IPS-18a (cell line): ENCODE measurements at regions not wholly inside any gene's neighbourhood (a gene's known extent, or its start where the extent isn't known, plus 50 kb on each side); places are given as distances from the start of the nearest gene placed in this dataset.
"Not testable (repeated sequence)": the region's sequence is repeated elsewhere in the genome, so short reads cannot be mapped to it uniquely, and the experiment has no call there.

Source experiments
- H3K27ac ChIP-seq: one replicate; pipeline ENCODE4 v1.5.1; 2013; ENCODE audit warnings: low read length
- H3K27me3 ChIP-seq: one replicate; pipeline ENCODE4 v1.6.1; 2013; ENCODE audit warnings: mild to moderate bottlenecking, low read length; ENCODE audit not compliant: control insufficient read depth, insufficient read depth
- H3K36me3 ChIP-seq: one replicate; pipeline ENCODE4 v1.6.1; 2013; ENCODE audit warnings: low read depth, low read length; ENCODE audit not compliant: control insufficient read depth
- H3K4me1 ChIP-seq: one replicate; pipeline ENCODE4 v1.6.1; 2013; ENCODE audit warnings: low read depth, low read length; ENCODE audit not compliant: control insufficient read depth
- H3K4me3 ChIP-seq: one replicate; pipeline ENCODE4 v1.5.1; 2013; ENCODE audit warnings: low read length
- H3K9ac ChIP-seq: one replicate; pipeline ENCODE4 v1.6.1; 2013; ENCODE audit warnings: mild to moderate bottlenecking, low read length, moderate library complexity
- H3K9me3 ChIP-seq: one replicate; pipeline ENCODE4 v1.6.1; 2013; ENCODE audit warnings: low read depth, low read length; ENCODE audit not compliant: control insufficient read depth

GRCh38 chr3:163547014-163547685 lies 1531.1 kb downstream of the SI start:
- Histone ChIP-seq H3K9me3 (no peaks in the 10 kb centered on the region), H3K4me3 (no peak overlapping the region), H3K4me1 (no peaks in the 10 kb centered on the region)

GRCh38 chr3:163543662-163544061 lies 1534.6 kb downstream of the SI start:
- H3K27me3 ChIP-seq = no peaks in the 10 kb centered on the region
- H3K27ac ChIP-seq = no peak overlapping the region

More at GRCh38 chr3:163547014-163547685, 1531.1 kb downstream of the SI start:
- Histone ChIP-seq H3K36me3 (no peaks in the 10 kb centered on the region), H3K27me3 (no peaks in the 10 kb centered on the region), H3K9ac (no peak overlapping the region), H3K27ac (no peak overlapping the region)

GRCh38 chr3:163541629-163542028 lies 1536.7 kb downstream of the SI start:
- H3K4me1 ChIP-seq = no peaks in the 10 kb centered on the region
- H3K36me3 ChIP-seq = no peaks in the 10 kb centered on the region
- H3K9me3 ChIP-seq = no peaks in the 10 kb centered on the region
- no peak overlapping the region for H3K27ac ChIP-seq
- H3K9ac ChIP-seq = no peak overlapping the region
- no peaks in the 10 kb centered on the region for H3K27me3 ChIP-seq
- H3K4me3 ChIP-seq = no peak overlapping the region

More at GRCh38 chr3:163543662-163544061, 1534.6 kb downstream of the SI start:
- Histone ChIP-seq H3K4me1 (no peaks in the 10 kb centered on the region), H3K9me3 (no peaks in the 10 kb centered on the region), H3K9ac (no peak overlapping the region), H3K4me3 (no peak overlapping the region), H3K36me3 (no peaks in the 10 kb centered on the region)

- Histone ChIP-seq H3K27ac (no peak overlapping the region), H3K27me3 (no peaks in the 10 kb centered on the region), H3K4me1 (no peaks in the 10 kb centered on the region), H3K4me3 (no peak overlapping the region), H3K9me3 (no peaks in the 10 kb centered on the region), H3K9ac (no peak overlapping the region), H3K36me3 (no peaks in the 10 kb centered on the region)
Measured at GRCh38 chr3:163538387-163538786, 1539.9 kb downstream of the SI start.

GRCh38 chr3:163533381-163533780 lies 1544.9 kb downstream of the SI start:
- Histone ChIP-seq H3K9me3 (no peaks in the 10 kb centered on the region), H3K27ac (no peak overlapping the region), H3K27me3 (no peaks in the 10 kb centered on the region), H3K4me3 (no peak overlapping the region), H3K9ac (no peak overlapping the region), H3K4me1 (no peaks in the 10 kb centered on the region), H3K36me3 (no peaks in the 10 kb centered on the region)

- H3K36me3 ChIP-seq = no peaks in the 10 kb centered on the region
- no peak overlapping the region for H3K27ac ChIP-seq
- H3K4me3 ChIP-seq = no peak overlapping the region
- no peaks in the 10 kb centered on the region for H3K27me3 ChIP-seq
- H3K9me3 ChIP-seq = no peaks in the 10 kb centered on the region
- no peaks in the 10 kb centered on the region for H3K4me1 ChIP-seq
- H3K9ac ChIP-seq = no peak overlapping the region
Measured at GRCh38 chr3:163523375-163523774, 1554.9 kb downstream of the SI start.

- Histone ChIP-seq H3K9me3 (no peaks in the 10 kb centered on the region), H3K4me1 (no peaks in the 10 kb centered on the region), H3K27ac (no peak overlapping the region)
Measured at GRCh38 chr3:163521261-163521660, 1557.0 kb downstream of the SI start.

GRCh38 chr3:163518065-163518464 lies 1560.2 kb downstream of the SI start:
- no peaks in the 10 kb centered on the region for H3K36me3 ChIP-seq
- H3K27me3 ChIP-seq = no peaks in the 10 kb centered on the region
- no peak overlapping the region for H3K9ac ChIP-seq
- H3K4me1 ChIP-seq = no peaks in the 10 kb centered on the region
- no peaks in the 10 kb centered on the region for H3K9me3 ChIP-seq
- H3K4me3 ChIP-seq = no peak overlapping the region
- no peak overlapping the region for H3K27ac ChIP-seq

More at GRCh38 chr3:163521261-163521660, 1557.0 kb downstream of the SI start:
- H3K27me3 ChIP-seq = no peaks in the 10 kb centered on the region
- no peaks in the 10 kb centered on the region for H3K36me3 ChIP-seq
- H3K9ac ChIP-seq = no peak overlapping the region
- no peak overlapping the region for H3K4me3 ChIP-seq

- no peak overlapping the region for H3K27ac ChIP-seq
- H3K4me3 ChIP-seq = no peak overlapping the region
- H3K9me3 ChIP-seq = no peaks in the 10 kb centered on the region
- H3K36me3 ChIP-seq = no peaks in the 10 kb centered on the region
- H3K4me1 ChIP-seq = no peaks in the 10 kb centered on the region
- no peaks in the 10 kb centered on the region for H3K27me3 ChIP-seq
- H3K9ac ChIP-seq = no peak overlapping the region
Measured at GRCh38 chr3:163513149-163513657, 1565.1 kb downstream of the SI start.

GRCh38 chr3:163508206-163508605 lies 1570.1 kb downstream of the SI start:
- Histone ChIP-seq H3K9ac (no peak overlapping the region), H3K36me3 (no peaks in the 10 kb centered on the region), H3K9me3 (no peaks in the 10 kb centered on the region), H3K4me3 (no peak overlapping the region), H3K27ac (no peak overlapping the region), H3K27me3 (no peaks in the 10 kb centered on the region), H3K4me1 (no peaks in the 10 kb centered on the region)

GRCh38 chr3:163504974-163505373 lies 1573.3 kb downstream of the SI start:
- no peaks in the 10 kb centered on the region for H3K36me3 ChIP-seq
- no peaks in the 10 kb centered on the region for H3K27me3 ChIP-seq
- no peak overlapping the region for H3K4me3 ChIP-seq
- H3K9ac ChIP-seq = no peak overlapping the region
- H3K27ac ChIP-seq = no peak overlapping the region
- H3K9me3 ChIP-seq = no peaks in the 10 kb centered on the region
- H3K4me1 ChIP-seq = no peaks in the 10 kb centered on the region

- H3K9ac ChIP-seq, H3K4me1 ChIP-seq, H3K9me3 ChIP-seq, H3K36me3 ChIP-seq, H3K27me3 ChIP-seq, H3K27ac ChIP-seq, H3K4me3 ChIP-seq: not testable (repeated sequence)
Measured at GRCh38 chr3:163499736-163500219, 1578.5 kb downstream of the SI start.
